ENCODE measurements at regions not wholly inside any gene's neighbourhood (a gene's known extent, or its start where the extent isn't known, plus 50 kb on each side); places are given as distances from the start of the nearest gene placed in this dataset.

- in situ Hi-C loops (cut with MboI; ENCODE audit: low sequenced_read_pairs) = no loop called here
Observed at GRCh38 chr9:80605129-80605528, 1033.4 kb downstream of the TLE4 start.

GRCh38 chr9:80602291-80602690 is 1030.5 kb downstream of the TLE4 start:
- in situ Hi-C loops (cut with MboI; ENCODE audit: low sequenced_read_pairs) = no loop called here

- in situ Hi-C loops (cut with MboI; ENCODE audit: low sequenced_read_pairs) = no loop called here
Observed at GRCh38 chr9:80596579-80596978, 1024.8 kb downstream of the TLE4 start.

GRCh38 chr9:80595192-80595591 is 1023.4 kb downstream of the TLE4 start:
- in situ Hi-C loops (cut with MboI; ENCODE audit: low sequenced_read_pairs) = no loop called here

GRCh38 chr9:80592413-80592812 is 1020.6 kb downstream of the TLE4 start:
- in situ Hi-C loops (cut with MboI; ENCODE audit: low sequenced_read_pairs) = no loop called here

- in situ Hi-C loops (cut with MboI; ENCODE audit: low sequenced_read_pairs) = no loop called here
Observed at GRCh38 chr9:80586786-80587330, 1015.1 kb downstream of the TLE4 start.

- in situ Hi-C loops (cut with MboI; ENCODE audit: low sequenced_read_pairs) = no loop called here
Observed at GRCh38 chr9:80571953-80572352, 1000.2 kb downstream of the TLE4 start.

- in situ Hi-C loops (cut with MboI; ENCODE audit: low sequenced_read_pairs) = no loop called here
Observed at GRCh38 chr9:80569236-80569635, 997.5 kb downstream of the TLE4 start.

- in situ Hi-C loops (cut with MboI; ENCODE audit: low sequenced_read_pairs) = no loop called here
Observed at GRCh38 chr9:80561526-80561925, 989.8 kb downstream of the TLE4 start.

GRCh38 chr9:80560976-80561375 is 989.2 kb downstream of the TLE4 start:
- in situ Hi-C loops (cut with MboI; ENCODE audit: low sequenced_read_pairs) = no loop called here

- in situ Hi-C loops (cut with MboI; ENCODE audit: low sequenced_read_pairs) = no loop called here
Observed at GRCh38 chr9:80557256-80557655, 985.5 kb downstream of the TLE4 start.

- in situ Hi-C loops (cut with MboI; ENCODE audit: low sequenced_read_pairs) = no loop called here
Observed at GRCh38 chr9:80556631-80557030, 984.9 kb downstream of the TLE4 start.

- in situ Hi-C loops (cut with MboI; ENCODE audit: low sequenced_read_pairs) = no loop called here
Observed at GRCh38 chr9:80555782-80556325, 984.1 kb downstream of the TLE4 start.

GRCh38 chr9:80554856-80555255 is 983.1 kb downstream of the TLE4 start:
- in situ Hi-C loops (cut with MboI; ENCODE audit: low sequenced_read_pairs) = no loop called here

GRCh38 chr9:80554301-80554700 is 982.5 kb downstream of the TLE4 start:
- in situ Hi-C loops (cut with MboI; ENCODE audit: low sequenced_read_pairs) = no loop called here

GRCh38 chr9:80552931-80553330 is 981.2 kb downstream of the TLE4 start:
- in situ Hi-C loops (cut with MboI; ENCODE audit: low sequenced_read_pairs) = no loop called here

GRCh38 chr9:80550181-80550580 is 978.4 kb downstream of the TLE4 start:
- in situ Hi-C loops (cut with MboI; ENCODE audit: low sequenced_read_pairs) = no loop called here

GRCh38 chr9:80547613-80548012 is 975.8 kb downstream of the TLE4 start:
- in situ Hi-C loops (cut with MboI; ENCODE audit: low sequenced_read_pairs) = no loop called here

- in situ Hi-C loops (cut with MboI; ENCODE audit: low sequenced_read_pairs) = no loop called here
Observed at GRCh38 chr9:80540387-80540786, 968.6 kb downstream of the TLE4 start.

GRCh38 chr9:80538976-80539375 is 967.2 kb downstream of the TLE4 start:
- in situ Hi-C loops (cut with MboI; ENCODE audit: low sequenced_read_pairs) = no loop called here

- in situ Hi-C loops (cut with MboI; ENCODE audit: low sequenced_read_pairs) = no loop called here
Observed at GRCh38 chr9:80522465-80522864, 950.7 kb downstream of the TLE4 start.

GRCh38 chr9:80521151-80521550 is 949.4 kb downstream of the TLE4 start:
- in situ Hi-C loops (cut with MboI; ENCODE audit: low sequenced_read_pairs) = no loop called here

GRCh38 chr9:80520231-80520630 is 948.5 kb downstream of the TLE4 start:
- in situ Hi-C loops (cut with MboI; ENCODE audit: low sequenced_read_pairs) = no loop called here

All from HL-60/S4 treated with phorbol 12-myristate 13-acetate at 8.2 ng/mL for 4 days and 3 days (cell line).